ENCODE measurements at regions not wholly inside any gene's neighbourhood (a gene's known extent, or its start where the extent isn't known, plus 50 kb on each side); places are given as distances from the start of the nearest gene placed in this dataset.
"Not testable (repeated sequence)": the region's sequence is repeated elsewhere in the genome, so short reads cannot be mapped to it uniquely, and the experiment has no call there.

GRCh38 chr11:24386546-24387397 lies 110.1 kb upstream of the LUZP2 start:
- no peak for DNase-seq (ENCODE audit: low read depth)

GRCh38 chr11:24389575-24389974 lies 107.3 kb upstream of the LUZP2 start:
- no peak for DNase-seq (ENCODE audit: low read depth)

GRCh38 chr11:24390016-24390415 lies 106.8 kb upstream of the LUZP2 start:
- DNase-seq (ENCODE audit: low read depth) = no peak

GRCh38 chr11:24390762-24391161 lies 106.1 kb upstream of the LUZP2 start:
- no peak for DNase-seq (ENCODE audit: low read depth)

- no peak for DNase-seq (ENCODE audit: low read depth)
Measured at GRCh38 chr11:24391167-24391566, 105.7 kb upstream of the LUZP2 start.

- DNase-seq (ENCODE audit: low read depth) = no peak
Measured at GRCh38 chr11:24400059-24400665, 96.7 kb upstream of the LUZP2 start.

GRCh38 chr11:24406389-24406788 lies 90.5 kb upstream of the LUZP2 start:
- DNase-seq (ENCODE audit: low read depth) = no peak

GRCh38 chr11:24406980-24407379 lies 89.9 kb upstream of the LUZP2 start:
- DNase-seq (ENCODE audit: low read depth) = no peak

GRCh38 chr11:24407733-24408132 lies 89.1 kb upstream of the LUZP2 start:
- DNase-seq (ENCODE audit: low read depth) = no peak

GRCh38 chr11:24408202-24408601 lies 88.7 kb upstream of the LUZP2 start:
- DNase-seq (ENCODE audit: low read depth) = no peak

GRCh38 chr11:24411791-24412190 lies 85.1 kb upstream of the LUZP2 start:
- DNase-seq (ENCODE audit: low read depth) = no peak

GRCh38 chr11:24412722-24413121 lies 84.1 kb upstream of the LUZP2 start:
- no peak for DNase-seq (ENCODE audit: low read depth)

- no peak for DNase-seq (ENCODE audit: low read depth)
Measured at GRCh38 chr11:24413391-24413790, 83.5 kb upstream of the LUZP2 start.

GRCh38 chr11:24415955-24416636 lies 80.8 kb upstream of the LUZP2 start:
- not testable (repeated sequence) for DNase-seq (ENCODE audit: low read depth)

- DNase-seq (ENCODE audit: low read depth) = no peak
Measured at GRCh38 chr11:24421766-24422165, 75.1 kb upstream of the LUZP2 start.

- DNase-seq (ENCODE audit: low read depth) = no peak
Measured at GRCh38 chr11:24422376-24422775, 74.5 kb upstream of the LUZP2 start.

- DNase-seq (ENCODE audit: low read depth) = no peak
Measured at GRCh38 chr11:24437123-24437522, 59.7 kb upstream of the LUZP2 start.
